Esophagus muscularis mucosa (tissue), 4 donors: ENCODE measurements at regions not wholly inside any gene's neighbourhood (a gene's known extent, or its start where the extent isn't known, plus 50 kb on each side); places are given as distances from the start of the nearest gene placed in this dataset.

ENCODE experiments used
- DNase-seq: peaks from one replicate; pipeline ENCODE4 v3.0.0-alpha.2; 2017; ENCODE audit errors: extremely low spot score
- H3K27ac ChIP-seq, 4 donors: fragments of 200-600 bp; sonication (generic); replicated peaks in 1 of 4; 1 replicate in 3 of 4; 2 replicates in 1 of 4; pipeline ENCODE4 v1.5.1; 2016 to 2019; ENCODE audit warnings: mild to moderate bottlenecking in 1 of 4
- H3K27me3 ChIP-seq, 4 donors: fragments of 200-600 bp; sonication (generic); one replicate each; pipeline versions ENCODE4 v1.5.1 to v1.6.0; 2016 to 2019
- H3K36me3 ChIP-seq, 4 donors: fragments of 200-600 bp; sonication (generic); one replicate each; pipeline ENCODE4 v1.5.1; 2016 to 2019
- H3K4me1 ChIP-seq, 4 donors: fragments of 200-600 bp; sonication (generic); one replicate each; pipeline ENCODE4 v1.5.1; 2016 to 2019
- H3K4me3 ChIP-seq, 4 donors: fragments of 200-600 bp; sonication (generic); 1 replicate in 2 of 4; 2 replicates in 2 of 4; pipeline ENCODE4 v1.5.1; 2016 to 2019; ENCODE audit warnings: mild to moderate bottlenecking in 4 of 4, moderate library complexity in 1 of 4
- H3K9me3 ChIP-seq, 4 donors: fragments of 200-600 bp; sonication (generic); 1 replicate in 3 of 4; 2 replicates in 1 of 4; pipeline ENCODE4 v1.5.1; 2016 to 2019
- EP300 ChIP-seq: sonication (generic); formaldehyde crosslinking; IDR thresholded peaks from one replicate; pipeline ENCODE4 v1.6.1; 2017; ENCODE audit warnings: antibody characterized with exemption
- POLR2A ChIP-seq: fragments of 450-650 bp; IDR thresholded peaks from one replicate; pipeline ENCODE4 v1.6.1; 2017; ENCODE audit warnings: antibody characterized with exemption, moderate library complexity, mild to moderate bottlenecking, low read depth
- POLR2AphosphoS5 ChIP-seq, 2 donors: sonication (generic); formaldehyde crosslinking; IDR thresholded peaks; one replicate each; pipeline ENCODE4 v1.6.1; 2017; ENCODE audit warnings: antibody characterized with exemption in 2 of 2
- WGBS: methylation state at CpG from one replicate; pipeline ENCODE4 v1.1.5; 2018; 5-methylcytosine and 5-hydroxymethylcytosine counted together
- intact Hi-C: fragments of 100-400 bp; cut with DNase I; formaldehyde crosslinking; loops from one replicate; pipeline ENCODE4 v1.15.1; 2023
- TF ChIP-seq, protein P1 (sequence below), 3 experiments: fragments of 200-600 bp in 2 of 3; fragments of 450-650 bp in 1 of 3; sonication (generic) in 2 of 3; IDR thresholded peaks; one replicate each; pipeline ENCODE4 v1.5.1; 2017 to 2019; ENCODE audit warnings: antibody characterized with exemption in 3 of 3, mild to moderate bottlenecking in 2 of 3, moderate library complexity in 1 of 3

DNA sequence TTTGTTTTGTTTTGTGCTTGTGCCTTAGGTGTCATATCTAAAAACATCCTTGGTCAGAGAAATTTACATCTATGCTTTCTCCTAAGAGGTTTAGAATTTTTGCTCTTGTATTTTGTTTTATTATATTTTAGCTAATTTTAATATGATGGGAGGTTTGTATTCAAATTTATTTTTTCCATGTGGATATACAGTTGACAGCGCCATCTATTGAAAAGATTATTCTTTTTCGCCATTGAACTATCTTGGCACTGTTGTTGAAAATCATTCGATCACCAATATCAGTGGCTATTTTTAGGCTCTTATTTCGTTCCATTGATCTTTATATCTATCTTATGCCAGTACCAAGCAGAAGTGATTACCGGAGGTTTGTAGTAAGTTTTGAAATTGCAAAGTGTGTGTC lies 510.3 kb downstream of the BRD1 start:
- H3K4me1 ChIP-seq, result no peaks in the 10 kb centered on the region
- TF ChIP-seq POLR2AphosphoS5 (IDR thresholded peaks at IDR 0.05) (no peak), EP300 (no peak), POLR2A (no peak)
- TF ChIP-seq, protein P1, sequence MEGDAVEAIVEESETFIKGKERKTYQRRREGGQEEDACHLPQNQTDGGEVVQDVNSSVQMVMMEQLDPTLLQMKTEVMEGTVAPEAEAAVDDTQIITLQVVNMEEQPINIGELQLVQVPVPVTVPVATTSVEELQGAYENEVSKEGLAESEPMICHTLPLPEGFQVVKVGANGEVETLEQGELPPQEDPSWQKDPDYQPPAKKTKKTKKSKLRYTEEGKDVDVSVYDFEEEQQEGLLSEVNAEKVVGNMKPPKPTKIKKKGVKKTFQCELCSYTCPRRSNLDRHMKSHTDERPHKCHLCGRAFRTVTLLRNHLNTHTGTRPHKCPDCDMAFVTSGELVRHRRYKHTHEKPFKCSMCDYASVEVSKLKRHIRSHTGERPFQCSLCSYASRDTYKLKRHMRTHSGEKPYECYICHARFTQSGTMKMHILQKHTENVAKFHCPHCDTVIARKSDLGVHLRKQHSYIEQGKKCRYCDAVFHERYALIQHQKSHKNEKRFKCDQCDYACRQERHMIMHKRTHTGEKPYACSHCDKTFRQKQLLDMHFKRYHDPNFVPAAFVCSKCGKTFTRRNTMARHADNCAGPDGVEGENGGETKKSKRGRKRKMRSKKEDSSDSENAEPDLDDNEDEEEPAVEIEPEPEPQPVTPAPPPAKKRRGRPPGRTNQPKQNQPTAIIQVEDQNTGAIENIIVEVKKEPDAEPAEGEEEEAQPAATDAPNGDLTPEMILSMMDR (IDR thresholded peaks at IDR 0.05), result no peak
- intact Hi-C loops, result no loop called here
- peaks cover 0 to 47% (median 0%) of the 10 kb centered on the region in 4 donors for H3K27me3 ChIP-seq
- WGBS, result 51% methylated on average over 5 of the region's 5 CpGs
- H3K36me3 ChIP-seq, result no peaks in the 10 kb centered on the region
- DNase-seq, result no peak
- no peaks in the 10 kb centered on the region for H3K9me3 ChIP-seq
- no peak overlapping the region for H3K27ac ChIP-seq
- no peak overlapping the region for H3K4me3 ChIP-seq

DNA sequence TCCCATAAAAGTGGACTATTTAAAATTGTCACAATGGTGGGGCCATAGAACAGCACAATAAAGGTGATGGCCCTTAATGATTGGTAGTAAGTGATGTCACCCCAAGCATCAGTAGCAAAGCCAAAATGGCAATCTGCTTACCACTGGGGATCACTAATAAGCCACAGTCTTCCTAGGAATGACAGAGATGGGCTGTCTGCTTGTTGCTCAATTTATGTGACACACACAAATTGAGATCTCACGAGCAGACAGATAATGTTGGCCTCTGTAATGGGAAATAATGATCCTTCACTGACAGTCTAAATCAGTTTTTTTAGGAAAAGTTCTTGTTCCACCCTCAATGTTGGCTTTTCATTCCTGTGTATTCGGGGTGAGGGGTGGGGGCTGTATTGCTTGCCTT lies 515.1 kb downstream of the BRD1 start:
- Histone ChIP-seq H3K9me3 (no peaks in the 10 kb centered on the region), H3K4me1 (no peaks in the 10 kb centered on the region), H3K27me3 (peaks cover 0 to 34% (median 0%) of the 10 kb centered on the region in 4 donors), H3K27ac (no peak overlapping the region), H3K36me3 (no peaks in the 10 kb centered on the region), H3K4me3 (no peak overlapping the region)
- DNase-seq, result peak; percentile 66
- WGBS, result 39% methylated on average over 2 of the region's 2 CpGs
- intact Hi-C loops, result no loop called here
- TF ChIP-seq POLR2A (no peak), POLR2AphosphoS5 (IDR thresholded peaks at IDR 0.05) (no peak), EP300 (no peak)
- TF ChIP-seq, protein P1 (IDR thresholded peaks at IDR 0.05), result no peak

DNA sequence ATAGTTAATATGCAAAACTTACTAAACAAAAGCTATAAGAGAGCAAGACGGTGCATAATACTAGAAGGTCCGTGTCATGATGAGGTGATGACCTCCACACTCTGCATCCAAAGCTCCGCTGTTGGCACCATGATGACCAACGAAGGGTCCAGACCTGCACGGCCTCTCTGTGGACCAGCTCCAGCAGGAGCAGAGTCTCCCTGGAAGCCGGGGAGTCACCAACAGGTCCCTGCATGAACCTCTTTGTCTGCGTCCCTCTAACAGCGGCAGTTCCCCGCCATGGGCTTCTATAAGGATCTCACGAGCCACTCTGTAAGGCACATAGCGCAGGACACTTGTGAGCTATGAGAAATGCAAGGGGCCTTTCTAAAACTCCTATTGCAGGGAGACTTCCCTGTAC lies 517.3 kb downstream of the BRD1 start:
- H3K27ac ChIP-seq, result no peak overlapping the region
- peak; percentile 45 for DNase-seq
- H3K4me3 ChIP-seq, result no peak overlapping the region
- H3K27me3 ChIP-seq, result peaks cover 0 to 44% (median 2%) of the 10 kb centered on the region in 4 donors
- peaks cover 0 to under 1% (median 0%) of the 10 kb centered on the region in 4 donors for H3K4me1 ChIP-seq
- WGBS, result 88% methylated on average over 11 of the region's 11 CpGs
- H3K36me3 ChIP-seq, result no peaks in the 10 kb centered on the region
- no peaks in the 10 kb centered on the region for H3K9me3 ChIP-seq
- TF ChIP-seq, protein P1 (IDR thresholded peaks at IDR 0.05), result no peak
- TF ChIP-seq EP300 (no peak), POLR2A (no peak), POLR2AphosphoS5 (IDR thresholded peaks at IDR 0.05) (no peak)
- intact Hi-C loops, result no loop called here

DNA sequence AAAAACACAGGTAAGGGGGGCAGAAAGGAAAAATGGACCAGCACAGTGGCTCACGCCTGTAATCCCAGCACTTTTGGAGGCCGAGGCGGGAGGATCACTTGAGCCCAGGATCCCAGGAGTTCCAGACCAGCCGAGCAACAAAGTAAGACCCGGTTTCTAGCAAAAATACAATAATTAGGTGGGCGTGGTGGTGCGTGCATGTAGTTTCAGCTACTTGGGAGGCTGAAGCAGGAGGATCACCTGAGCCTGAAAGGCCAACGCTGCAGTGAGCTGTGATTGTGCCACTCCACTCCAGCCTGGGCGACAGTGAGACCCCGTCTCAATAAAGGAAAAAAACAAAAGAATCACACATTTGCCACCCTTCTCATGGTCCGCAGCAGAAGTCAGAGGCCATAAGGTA lies 519.4 kb downstream of the BRD1 start:
- intact Hi-C loops, result no loop called here
- Histone ChIP-seq H3K4me1 (peaks cover 0 to 8% (median 6%) of the 10 kb centered on the region in 4 donors), H3K27ac (no peak overlapping the region), H3K27me3 (peaks cover 0 to 63% (median 7%) of the 10 kb centered on the region in 4 donors), H3K4me3 (no peak overlapping the region), H3K9me3 (no peaks in the 10 kb centered on the region), H3K36me3 (no peaks in the 10 kb centered on the region)
- TF ChIP-seq POLR2AphosphoS5 (IDR thresholded peaks at IDR 0.05) (no peak), EP300 (no peak), POLR2A (no peak)
- TF ChIP-seq, protein P1 (IDR thresholded peaks at IDR 0.05), result no peak
- 93% methylated on average over 11 of the region's 11 CpGs for WGBS
- DNase-seq, result no peak

DNA sequence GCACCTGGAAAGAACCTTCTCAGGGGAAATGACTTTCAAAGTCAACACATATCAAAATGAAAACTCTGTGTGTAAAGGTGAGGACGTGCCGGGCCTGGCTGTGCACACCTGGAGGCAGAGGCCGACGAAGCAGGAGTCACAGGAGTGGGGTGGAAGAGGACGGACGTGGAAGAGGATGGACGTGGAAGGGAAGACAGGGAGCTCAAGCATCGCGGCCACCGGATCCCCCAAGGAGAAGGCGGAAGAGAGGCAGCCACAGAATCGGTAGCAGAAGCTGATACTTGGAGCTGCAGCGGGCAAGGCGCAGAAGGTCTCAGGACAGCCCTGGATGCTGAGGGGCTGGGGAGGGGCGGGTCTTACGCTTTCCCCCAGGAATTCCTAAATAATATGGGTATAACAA lies 519.8 kb downstream of the BRD1 start:
- H3K4me1 ChIP-seq, result peaks cover 0 to 8% (median 6%) of the 10 kb centered on the region in 4 donors
- 89% methylated on average over 16 of the region's 16 CpGs for WGBS
- H3K36me3 ChIP-seq, result no peaks in the 10 kb centered on the region
- H3K27ac ChIP-seq, result no peak overlapping the region
- H3K27me3 ChIP-seq, result peaks cover 0 to 67% (median 7%) of the 10 kb centered on the region in 4 donors
- intact Hi-C loops, result no loop called here
- no peak for DNase-seq
- H3K4me3 ChIP-seq, result no peak overlapping the region
- TF ChIP-seq, protein P1 (IDR thresholded peaks at IDR 0.05), result no peak
- TF ChIP-seq EP300 (no peak), POLR2AphosphoS5 (IDR thresholded peaks at IDR 0.05) (no peak), POLR2A (no peak)
- H3K9me3 ChIP-seq, result no peaks in the 10 kb centered on the region
